ENCODE measurements at regions not wholly inside any gene's neighbourhood (a gene's known extent, or its start where the extent isn't known, plus 50 kb on each side); places are given as distances from the start of the nearest gene placed in this dataset.

- CTCF ChIA-PET = interaction anchor here (1.3 to 1.5 kb wide), 2 partner anchors 10 to 218 kb away, joined by 3 read pairs; no protein-coding TSS in a partner anchor
- DNase-seq (ENCODE audit: low read depth, low spot score) = no peak
- H3K4me3 ChIP-seq (ENCODE audit: low read depth, low read length) = no peak overlapping the region; the same call in 1 of the 2 replicates
- no peak for TF ChIP-seq CTCF (IDR thresholded peaks at IDR 0.05; ENCODE audit: insufficient read depth, low read length, missing control alignments)
- POLR2A ChIA-PET = interaction anchor here (0.7 to 0.8 kb wide), 2 partner anchors 12 to 23 kb away, joined by 3 to 4 read pairs; no protein-coding TSS in a partner anchor
These were observed 81.6 kb upstream of the MED13L start for GRCh38 chr12:116358893-116359761.

DNA sequence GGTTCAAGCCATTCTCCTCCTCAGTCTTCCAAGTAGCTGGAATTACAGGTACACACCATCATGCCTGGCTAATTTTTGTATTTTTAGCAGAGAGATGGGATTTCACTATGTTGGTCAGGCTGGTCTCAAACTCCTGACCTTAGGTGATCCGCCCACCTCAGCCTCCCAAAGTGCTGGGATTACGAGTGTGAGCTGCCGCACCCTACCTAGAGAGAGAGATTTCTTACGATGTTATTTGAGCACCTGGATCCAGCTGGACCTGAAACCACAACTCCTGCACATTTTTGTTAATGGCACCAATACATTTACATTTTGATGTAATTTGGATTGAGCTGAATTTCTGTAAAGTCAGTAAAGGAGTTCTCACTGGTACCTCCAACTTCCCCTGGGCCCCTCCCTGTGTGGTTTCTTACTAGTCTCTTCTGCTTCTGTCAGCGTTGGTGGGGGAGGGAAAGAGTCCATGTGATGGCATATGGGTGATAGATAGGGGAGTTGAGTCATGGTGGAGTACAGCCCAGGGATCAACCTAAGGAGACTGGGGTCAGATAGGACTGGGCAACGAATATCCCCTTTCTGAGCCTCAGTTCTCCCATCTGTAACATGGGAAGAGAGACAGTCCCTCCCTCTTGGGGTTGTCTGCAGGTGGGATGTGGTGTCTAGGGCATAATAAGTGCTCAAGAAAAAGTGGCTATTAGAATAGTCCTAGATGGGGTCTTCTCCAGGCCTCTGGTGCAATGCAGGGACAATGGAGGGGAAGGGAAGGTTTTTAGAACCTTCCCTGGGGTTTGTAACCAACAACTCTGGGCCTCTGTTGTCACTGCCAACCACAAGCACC lies 83.3 kb upstream of the MED13L start:
- CTCF ChIA-PET = no interaction called here
- DNase-seq (ENCODE audit: low read depth, low spot score) = no peak
- TF ChIP-seq CTCF (IDR thresholded peaks at IDR 0.05; ENCODE audit: insufficient read depth, low read length, missing control alignments) = no peak
- no peak overlapping the region for H3K4me3 ChIP-seq (ENCODE audit: low read depth, low read length)
- POLR2A ChIA-PET = no interaction called here

- no peak overlapping the region for H3K4me3 ChIP-seq (ENCODE audit: low read depth, low read length)
- ChIA-PET POLR2A (no interaction called here), CTCF (no interaction called here)
- DNase-seq (ENCODE audit: low read depth, low spot score) = no peak
- TF ChIP-seq CTCF (IDR thresholded peaks at IDR 0.05; ENCODE audit: insufficient read depth, low read length, missing control alignments) = no peak
These were observed 84.1 kb upstream of the MED13L start for GRCh38 chr12:116361414-116362223.

DNA sequence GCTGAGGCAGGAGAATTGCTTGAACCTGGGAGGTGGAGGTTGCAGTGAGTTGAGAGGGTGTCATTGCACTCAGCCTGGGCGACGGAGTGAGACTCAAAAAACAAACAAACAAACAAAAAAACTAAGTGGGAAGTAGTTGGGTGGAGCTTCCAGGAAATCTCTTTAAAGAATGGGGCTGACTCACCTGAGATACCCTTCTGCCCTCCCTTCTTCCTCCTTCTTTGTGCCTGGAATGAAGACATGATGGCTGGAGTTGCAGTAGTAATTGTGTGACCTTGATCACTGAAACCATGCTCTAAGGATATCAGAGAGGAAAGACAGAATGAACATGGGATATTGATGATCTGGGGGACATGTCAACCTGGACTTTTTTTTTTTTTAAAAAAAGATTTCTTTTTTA lies 87.6 kb upstream of the MED13L start:
- ChIA-PET POLR2A (no interaction called here), CTCF (no interaction called here)
- no peak overlapping the region for H3K4me3 ChIP-seq (ENCODE audit: low read depth, low read length)
- no peak for DNase-seq (ENCODE audit: low read depth, low spot score)
- no peak for TF ChIP-seq CTCF (IDR thresholded peaks at IDR 0.05; ENCODE audit: insufficient read depth, low read length, missing control alignments)

- POLR2A ChIA-PET = no interaction called here
- H3K4me3 ChIP-seq (ENCODE audit: low read depth, low read length) = no peak overlapping the region
- TF ChIP-seq CTCF (IDR thresholded peaks at IDR 0.05; ENCODE audit: insufficient read depth, low read length, missing control alignments) = no peak
- DNase-seq (ENCODE audit: low read depth, low spot score) = no peak
- CTCF ChIA-PET = no interaction called here
These were observed 88.3 kb upstream of the MED13L start for GRCh38 chr12:116365606-116366455.

Measured in AG04449 (cell line).